GM12878 (cell line): ENCODE measurements at regions not wholly inside any gene's neighbourhood (a gene's known extent, or its start where the extent isn't known, plus 50 kb on each side); places are given as distances from the start of the nearest gene placed in this dataset.

ENCODE experiments used
- ATAC-seq: fragments of 200-7000 bp; cut with Tn5 transposase; 3 replicates; pipeline ENCODE4 v1.9.1; 2020; ENCODE audit warnings: mild to moderate bottlenecking, moderate library complexity
- BruUV-seq: library from RNA; stranded (reverse); fragments of 400-500 nt; replicated peaks from 2 replicates; lab custom pipeline; 2021; lab: Mats Ljungman, UMichigan
- CTCF ChIA-PET: fragments of 300-600 bp; sonication (Branson Sonifier 250); formaldehyde crosslinking; extraction: SDS; loops from one replicate; lab custom pipeline; 2021; ENCODE audit warnings: inconsistent platforms; lab: Yijun Ruan, JAX
- POLR2A ChIA-PET: fragments of 350-600 bp; formaldehyde crosslinking; extraction: SDS; loops from one replicate; lab custom pipeline; 2021; ENCODE audit warnings: inconsistent platforms; lab: Charles Lee
- RAD21 ChIA-PET: fragments of 300-600 bp; sonication (Branson Sonifier 250); formaldehyde crosslinking; loops from one replicate; lab custom pipeline; 2023; ENCODE audit warnings: antibody characterized with exemption; ENCODE audit not compliant: unreplicated experiment; lab: Charles Lee
- SMC1A ChIA-PET: fragments of 300-600 bp; sonication (Branson Sonifier 250); formaldehyde crosslinking; loops from one replicate; lab custom pipeline; 2023; ENCODE audit not compliant: unreplicated experiment, uncharacterized antibody; lab: Charles Lee
- DNase-seq: peaks from one replicate; pipeline ENCODE4 v3.0.0-alpha.2; 2011; ENCODE audit warnings: low read depth, low spot score
- FAIRE-seq: peaks from 3 replicates; lab custom pipeline; 2011; peaks lifted over from hg19 to GRCh38; lab: Jason Lieb, UNC
- H2AFZ ChIP-seq: 2 replicates; pipeline ENCODE4 v1.6.0; 2011; ENCODE audit warnings: low read depth, low read length, control low read depth; ENCODE audit not compliant: control insufficient read depth
- H3K27ac ChIP-seq: 2 replicates; pipeline ENCODE4 v1.5.1; 2011; ENCODE audit warnings: control low read depth; ENCODE audit not compliant: control insufficient read depth, insufficient read depth
- H3K27me3 ChIP-seq, 2 experiments: replicated peaks in 1 of 2; 2 replicates each; pipeline versions ENCODE4 v1.6.0 to v1.6.1; 2011; ENCODE audit warnings: low read length in 1 of 2; ENCODE audit not compliant: control insufficient read depth in 2 of 2, insufficient read depth in 2 of 2
- H3K36me3 ChIP-seq, 2 experiments: 2 replicates each; pipeline ENCODE4 v1.5.1; 2011; ENCODE audit warnings: low read length in 1 of 2; ENCODE audit not compliant: control insufficient read depth in 2 of 2, insufficient read depth in 2 of 2
- H3K4me1 ChIP-seq: 2 replicates; pipeline ENCODE4 v1.6.1; 2011; ENCODE audit warnings: mild to moderate bottlenecking, low read length, moderate library complexity, mixed read lengths; ENCODE audit not compliant: control insufficient read depth, insufficient read depth
- H3K4me2 ChIP-seq: 2 replicates; pipeline ENCODE4 v1.6.0; 2011; ENCODE audit warnings: control low read depth; ENCODE audit not compliant: control insufficient read depth, insufficient read depth
- H3K4me3 ChIP-seq: fragments of 200-600 bp; sonication (generic); 2 replicates; pipeline ENCODE4 v1.5.1; 2016
- H3K79me2 ChIP-seq: 2 replicates; pipeline ENCODE4 v1.6.0; 2011; ENCODE audit warnings: low read length; ENCODE audit not compliant: control insufficient read depth, insufficient read depth
- H3K9ac ChIP-seq: 2 replicates; pipeline ENCODE4 v1.8.0; 2011; ENCODE audit warnings: low read length, control low read depth, mixed read lengths; ENCODE audit not compliant: control insufficient read depth, insufficient read depth
- H3K9me3 ChIP-seq: replicated peaks from 3 replicates; pipeline ENCODE4 v1.5.1; 2011; ENCODE audit warnings: mild to moderate bottlenecking, low read length; ENCODE audit not compliant: control insufficient read depth, insufficient read depth
- H4K20me1 ChIP-seq: 2 replicates; pipeline ENCODE4 v1.6.0; 2011; ENCODE audit not compliant: control insufficient read depth, insufficient read depth
- CHD1 ChIP-seq: IDR thresholded peaks from 2 replicates; pipeline ENCODE4 v1.6.1; 2012; ENCODE audit warnings: low read depth, low read length, improper control_type of control experiment
- GATAD2B ChIP-seq: fragments of 450-650 bp; conservative IDR thresholded peaks from 2 replicates; pipeline ENCODE4 v1.6.1; 2017; ENCODE audit warnings: low read depth, mild to moderate bottlenecking, moderate library complexity
- HDGF ChIP-seq: fragments of 450-650 bp; IDR thresholded peaks from 2 replicates; pipeline ENCODE4 v1.6.1; 2016; ENCODE audit warnings: antibody characterized with exemption
- NFIC ChIP-seq: IDR thresholded peaks from 2 replicates; pipeline ENCODE4 v1.6.1; 2012; ENCODE audit warnings: low read depth, mild to moderate bottlenecking, inconsistent platforms, low read length, moderate library complexity
- NR2F1 ChIP-seq: fragments of 450-650 bp; conservative IDR thresholded peaks from 2 replicates; pipeline ENCODE4 v1.6.1; 2017; ENCODE audit warnings: mild to moderate bottlenecking
- NRF1 ChIP-seq: conservative IDR thresholded peaks from 2 replicates; pipeline ENCODE4 v1.6.1; 2011; ENCODE audit warnings: mild to moderate bottlenecking, low read depth, low read length, improper control_type of control experiment
- RB1 ChIP-seq: fragments of 450-650 bp; formaldehyde crosslinking; IDR thresholded peaks from 2 replicates; pipeline ENCODE4 v1.6.1; 2017; ENCODE audit warnings: mild to moderate bottlenecking, borderline replicate concordance
- SUZ12 ChIP-seq: fragments of 200-600 bp; sonication (generic); IDR thresholded peaks from one replicate; pipeline ENCODE4 v1.6.1; 2018; ENCODE audit warnings: antibody characterized with exemption, mild to moderate bottlenecking; ENCODE audit not compliant: unreplicated experiment
- TCF7 ChIP-seq: IDR thresholded peaks from 2 replicates; pipeline ENCODE4 v1.6.1; 2014; ENCODE audit warnings: antibody characterized with exemption, borderline replicate concordance
- ZZZ3 ChIP-seq: IDR thresholded peaks from 2 replicates; pipeline ENCODE4 v1.6.1; 2011; ENCODE audit warnings: low read depth; ENCODE audit not compliant: control insufficient read depth, insufficient read length
- WGBS: methylation state at CpG from one replicate; pipeline ENCODE4 v1.1.6; 2016; ENCODE audit warnings: low lambda C conversion rate; ENCODE audit not compliant: insufficient replicate concordance, insufficient coverage; ENCODE audit errors: missing lambda C conversion rate; 5-methylcytosine and 5-hydroxymethylcytosine counted together
- in situ Hi-C: fragments of 300-500 bp; cut with MboI; formaldehyde crosslinking; loops from 9 replicates; pipeline ENCODE4 v1.14.3; 2018; ENCODE audit warnings: mixed read lengths
- intact Hi-C: fragments of 100-400 bp; cut with micrococcal nuclease; formaldehyde crosslinking; loops from one replicate; pipeline ENCODE4 v1.14.2; 2022; ENCODE audit not compliant: unreplicated experiment
- TF ChIP-seq, protein P1 (sequence below): IDR thresholded peaks from 2 replicates; pipeline ENCODE4 v1.6.1; 2012; ENCODE audit warnings: mild to moderate bottlenecking, low read depth, low read length

DNA sequence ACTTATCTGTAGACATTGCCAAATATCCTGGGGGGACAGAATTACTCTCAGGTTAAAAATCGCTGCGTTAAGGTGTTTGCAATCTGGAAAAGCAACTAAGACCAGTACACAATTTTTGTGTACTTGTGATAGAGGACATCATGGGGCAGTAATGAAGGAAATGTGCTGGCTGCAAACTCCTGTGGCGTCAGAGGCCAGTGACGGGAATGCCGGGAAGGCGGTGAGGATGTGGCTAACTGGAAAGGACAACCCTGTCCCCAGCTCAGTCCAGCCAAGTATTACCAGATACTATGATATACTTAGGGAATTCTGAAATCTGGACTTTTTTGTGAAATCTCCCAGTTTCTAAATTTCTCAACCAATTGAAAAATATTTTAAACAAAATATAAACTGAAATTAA is 103.1 kb upstream of the NANOS1 start:
- no peaks in the 10 kb centered on the region for H3K79me2 ChIP-seq
- BruUV-seq = no TSS peak
- no peak overlapping the region for H3K4me2 ChIP-seq
- POLR2A ChIA-PET = no interaction called here
- SMC1A ChIA-PET = no interaction called here
- WGBS = 31% methylated on average over 6 of the region's 6 CpGs
- no peak overlapping the region for H3K27ac ChIP-seq
- no peak for ATAC-seq
- no peaks in the 10 kb centered on the region; a peak in 1 of 4 replicates for H3K27me3 ChIP-seq
- H3K4me1 ChIP-seq = no peaks in the 10 kb centered on the region
- no peak for DNase-seq
- FAIRE-seq = no peak
- CTCF ChIA-PET = no interaction called here
- H3K9me3 ChIP-seq = no peaks in the 10 kb centered on the region; the same call in 2 of the 3 replicates
- no peak overlapping the region for H2AFZ ChIP-seq
- TF ChIP-seq TCF7 (no peak), SUZ12 (no peak), HDGF (no peak), NR2F1 (no peak), CHD1 (no peak), RB1 (no peak), NFIC (no peak), ZZZ3 (no peak), GATAD2B (no peak), NRF1 (no peak)
- TF ChIP-seq, protein P1, sequence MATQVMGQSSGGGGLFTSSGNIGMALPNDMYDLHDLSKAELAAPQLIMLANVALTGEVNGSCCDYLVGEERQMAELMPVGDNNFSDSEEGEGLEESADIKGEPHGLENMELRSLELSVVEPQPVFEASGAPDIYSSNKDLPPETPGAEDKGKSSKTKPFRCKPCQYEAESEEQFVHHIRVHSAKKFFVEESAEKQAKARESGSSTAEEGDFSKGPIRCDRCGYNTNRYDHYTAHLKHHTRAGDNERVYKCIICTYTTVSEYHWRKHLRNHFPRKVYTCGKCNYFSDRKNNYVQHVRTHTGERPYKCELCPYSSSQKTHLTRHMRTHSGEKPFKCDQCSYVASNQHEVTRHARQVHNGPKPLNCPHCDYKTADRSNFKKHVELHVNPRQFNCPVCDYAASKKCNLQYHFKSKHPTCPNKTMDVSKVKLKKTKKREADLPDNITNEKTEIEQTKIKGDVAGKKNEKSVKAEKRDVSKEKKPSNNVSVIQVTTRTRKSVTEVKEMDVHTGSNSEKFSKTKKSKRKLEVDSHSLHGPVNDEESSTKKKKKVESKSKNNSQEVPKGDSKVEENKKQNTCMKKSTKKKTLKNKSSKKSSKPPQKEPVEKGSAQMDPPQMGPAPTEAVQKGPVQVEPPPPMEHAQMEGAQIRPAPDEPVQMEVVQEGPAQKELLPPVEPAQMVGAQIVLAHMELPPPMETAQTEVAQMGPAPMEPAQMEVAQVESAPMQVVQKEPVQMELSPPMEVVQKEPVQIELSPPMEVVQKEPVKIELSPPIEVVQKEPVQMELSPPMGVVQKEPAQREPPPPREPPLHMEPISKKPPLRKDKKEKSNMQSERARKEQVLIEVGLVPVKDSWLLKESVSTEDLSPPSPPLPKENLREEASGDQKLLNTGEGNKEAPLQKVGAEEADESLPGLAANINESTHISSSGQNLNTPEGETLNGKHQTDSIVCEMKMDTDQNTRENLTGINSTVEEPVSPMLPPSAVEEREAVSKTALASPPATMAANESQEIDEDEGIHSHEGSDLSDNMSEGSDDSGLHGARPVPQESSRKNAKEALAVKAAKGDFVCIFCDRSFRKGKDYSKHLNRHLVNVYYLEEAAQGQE = no peak
- no peaks in the 10 kb centered on the region for H4K20me1 ChIP-seq
- no peaks in the 10 kb centered on the region for H3K36me3 ChIP-seq
- RAD21 ChIA-PET = no interaction called here
- intact Hi-C loops = no loop called here
- in situ Hi-C loops = no loop called here
- no peak overlapping the region for H3K4me3 ChIP-seq
- H3K9ac ChIP-seq = no peak overlapping the region
